Mesenchymal stem cell (in vitro differentiated cells and primary cell): ENCODE measurements at regions not wholly inside any gene's neighbourhood (a gene's known extent, or its start where the extent isn't known, plus 50 kb on each side); places are given as distances from the start of the nearest gene placed in this dataset.

Source experiments
- DNase-seq: peaks from one replicate; pipeline ENCODE4 v3.0.0-alpha.2; 2013
- H2AFZ ChIP-seq: one replicate; pipeline ENCODE4 v1.6.1; 2013; ENCODE audit warnings: low read depth, mild to moderate bottlenecking, control low read depth, inconsistent platforms, low read length, moderate library complexity
- H2AK5ac ChIP-seq: 2 replicates; pipeline ENCODE4 v1.6.1; 2013; ENCODE audit warnings: low read length, moderate library complexity, mild to moderate bottlenecking, inconsistent platforms; ENCODE audit not compliant: severe bottlenecking
- H2BK120ac ChIP-seq: one replicate; pipeline ENCODE4 v1.6.1; 2013; ENCODE audit warnings: low read depth, mild to moderate bottlenecking, inconsistent platforms, low read length, moderate library complexity
- H2BK12ac ChIP-seq, 2 experiments: one replicate each; pipeline ENCODE4 v1.6.1; 2013; ENCODE audit warnings: inconsistent platforms in 2 of 2, low read length in 2 of 2, mild to moderate bottlenecking in 2 of 2, moderate library complexity in 2 of 2, control low read depth in 1 of 2
- H2BK15ac ChIP-seq: one replicate; pipeline ENCODE4 v1.6.1; 2013; ENCODE audit warnings: mild to moderate bottlenecking, low read depth, inconsistent platforms; ENCODE audit not compliant: poor library complexity, severe bottlenecking
- H2BK5ac ChIP-seq: 2 replicates; pipeline ENCODE4 v1.6.1; 2013; ENCODE audit warnings: low read depth, mild to moderate bottlenecking, low read length, control low read depth, inconsistent platforms; ENCODE audit not compliant: poor library complexity, severe bottlenecking
- H3K14ac ChIP-seq, 2 experiments: one replicate each; pipeline ENCODE4 v1.6.1; 2013; ENCODE audit warnings: inconsistent platforms in 2 of 2, low read length in 2 of 2, control low read depth in 1 of 2, mild to moderate bottlenecking in 1 of 2, moderate library complexity in 1 of 2
- H3K18ac ChIP-seq, 2 experiments: one replicate each; pipeline ENCODE4 v1.6.1; 2013; ENCODE audit warnings: inconsistent platforms in 2 of 2, low read length in 2 of 2, control low read depth in 1 of 2, low read depth in 1 of 2, mild to moderate bottlenecking in 1 of 2
- H3K23ac ChIP-seq, 2 experiments: one replicate each; pipeline ENCODE4 v1.6.1; 2013; ENCODE audit warnings: inconsistent platforms in 2 of 2, low read length in 2 of 2, mild to moderate bottlenecking in 2 of 2, moderate library complexity in 2 of 2, control low read depth in 1 of 2
- H3K27ac ChIP-seq: 2 replicates; pipeline ENCODE4 v1.5.1; 2013; ENCODE audit warnings: mild to moderate bottlenecking, moderate library complexity, low read length, control low read depth, inconsistent platforms; ENCODE audit not compliant: poor library complexity, severe bottlenecking
- H3K27me3 ChIP-seq, 2 experiments: 2 replicates each; pipeline versions ENCODE4 v1.6.1 to v1.7.0; 2013; ENCODE audit warnings: low read length in 2 of 2, mild to moderate bottlenecking in 2 of 2, moderate library complexity in 2 of 2, control low read depth in 1 of 2, inconsistent platforms in 1 of 2; ENCODE audit not compliant: control insufficient read depth in 1 of 2, insufficient read depth in 1 of 2
- H3K36me3 ChIP-seq, 2 experiments: 2 replicates each; pipeline versions ENCODE4 v1.6.1 to v1.7.0; 2013; ENCODE audit warnings: low read length in 2 of 2, control low read depth in 1 of 2, inconsistent platforms in 1 of 2, low read depth in 1 of 2, mild to moderate bottlenecking in 1 of 2; ENCODE audit not compliant: insufficient read depth in 2 of 2, control insufficient read depth in 1 of 2
- H3K4ac ChIP-seq, 2 experiments: one replicate each; pipeline ENCODE4 v1.6.1; 2013; ENCODE audit warnings: inconsistent platforms in 2 of 2, low read length in 2 of 2, mild to moderate bottlenecking in 2 of 2, moderate library complexity in 2 of 2, control low read depth in 1 of 2, low read depth in 1 of 2
- H3K4me1 ChIP-seq: 2 replicates; pipeline ENCODE4 v1.6.1; 2013; ENCODE audit warnings: low read depth, low read length, control low read depth; ENCODE audit not compliant: control insufficient read depth, insufficient read depth
- H3K4me2 ChIP-seq: 2 replicates; pipeline ENCODE4 v1.6.1; 2013; ENCODE audit warnings: low read length, mild to moderate bottlenecking, inconsistent platforms; ENCODE audit not compliant: poor library complexity, severe bottlenecking
- H3K4me3 ChIP-seq, 2 experiments: 2 replicates each; pipeline versions ENCODE4 v1.5.1 to v1.7.0; 2013; ENCODE audit warnings: low read length in 2 of 2, mild to moderate bottlenecking in 2 of 2, control low read depth in 1 of 2, low read depth in 1 of 2; ENCODE audit not compliant: insufficient read depth in 1 of 2
- H3K79me1 ChIP-seq: replicated peaks from 2 replicates; pipeline ENCODE4 v1.6.1; 2013; ENCODE audit warnings: mild to moderate bottlenecking, control low read depth, low read length, inconsistent platforms; ENCODE audit not compliant: poor library complexity, severe bottlenecking
- H3K9ac ChIP-seq: 2 replicates; pipeline ENCODE4 v1.7.0; 2013; ENCODE audit warnings: mild to moderate bottlenecking, low read length, moderate library complexity
- H3K9me3 ChIP-seq: 2 replicates; pipeline ENCODE4 v1.7.0; 2013; ENCODE audit warnings: mild to moderate bottlenecking, low read length; ENCODE audit not compliant: control insufficient read depth
- H4K8ac ChIP-seq: one replicate; pipeline ENCODE4 v1.6.1; 2013; ENCODE audit warnings: inconsistent platforms, mild to moderate bottlenecking, low read length, moderate library complexity
- H4K91ac ChIP-seq: one replicate; pipeline ENCODE4 v1.6.1; 2013; ENCODE audit warnings: mild to moderate bottlenecking, low read length, inconsistent platforms
- WGBS: methylation state at CpG from one replicate; pipeline ENCODE4 v1.1.7; 2013; ENCODE audit warnings: mixed read lengths; 5-methylcytosine and 5-hydroxymethylcytosine counted together

- Histone ChIP-seq H2AFZ (no peak overlapping the region), H2BK12ac (no peak overlapping the region), H2BK15ac (no peak overlapping the region), H3K18ac (no peak overlapping the region), H3K79me1 (no peaks in the 10 kb centered on the region), H4K91ac (no peak overlapping the region), H3K14ac (no peak overlapping the region), H2BK5ac (no peak overlapping the region), H3K23ac (no peak overlapping the region), H3K4me2 (no peak overlapping the region), H3K36me3 (no peaks in the 10 kb centered on the region), H2AK5ac (no peak overlapping the region), H3K27me3 (peaks cover 10 to 13% of the 10 kb centered on the region in 2 experiments), H3K27ac (no peak overlapping the region), H3K4ac (no peak overlapping the region), H2BK120ac (no peak overlapping the region), H3K9ac (no peak overlapping the region), H3K4me1 (no peaks in the 10 kb centered on the region), H4K8ac (no peak overlapping the region), H3K9me3 (no peaks in the 10 kb centered on the region), H3K4me3 (no peak overlapping the region)
- no peak for DNase-seq
- 74% methylated on average over 7 of the region's 8 CpGs for WGBS
Measured at GRCh38 chr15:79529157-79529785, 97.1 kb downstream of the MINAR1 start.

DNA sequence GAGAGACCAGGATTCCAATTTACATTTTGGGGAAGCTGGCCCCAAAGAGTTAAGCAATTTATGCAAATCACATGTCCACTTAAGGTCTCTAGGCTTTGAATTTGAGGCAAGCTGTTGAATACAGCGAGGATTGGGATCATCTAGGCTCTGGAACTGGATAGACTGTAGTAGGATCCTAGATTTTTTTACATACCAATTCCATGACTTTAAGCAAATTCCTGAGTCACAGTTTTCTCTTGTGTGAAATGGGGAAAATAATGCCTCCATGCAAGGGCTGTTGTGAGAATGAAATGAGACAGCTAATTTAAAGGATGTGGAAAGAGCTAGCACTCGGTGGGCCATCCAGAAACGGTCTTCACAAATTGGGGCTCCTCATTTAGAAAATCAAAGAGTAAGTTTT is 103.4 kb downstream of the MINAR1 start:
- H3K14ac ChIP-seq: no peak overlapping the region
- H3K18ac ChIP-seq: no peak overlapping the region
- no peak overlapping the region for H2BK5ac ChIP-seq
- no peak for DNase-seq
- H2BK120ac ChIP-seq: no peak overlapping the region
- H4K8ac ChIP-seq: no peak overlapping the region
- H2BK12ac ChIP-seq: no peak overlapping the region
- no peaks in the 10 kb centered on the region for H3K79me1 ChIP-seq
- WGBS: 100% methylated on average over 1 of the region's 3 CpGs
- H4K91ac ChIP-seq: no peak overlapping the region
- H3K9ac ChIP-seq: no peak overlapping the region
- no peaks in the 10 kb centered on the region for H3K9me3 ChIP-seq
- no peak overlapping the region for H3K27ac ChIP-seq
- H2AK5ac ChIP-seq: no peak overlapping the region
- no peak overlapping the region for H2BK15ac ChIP-seq
- peaks cover 9 to 16% of the 10 kb centered on the region in 2 experiments for H3K27me3 ChIP-seq
- no peak overlapping the region for H3K4me2 ChIP-seq
- H3K4me1 ChIP-seq: no peaks in the 10 kb centered on the region
- H3K4ac ChIP-seq: no peak overlapping the region
- no peaks in the 10 kb centered on the region for H3K36me3 ChIP-seq
- no peak overlapping the region for H3K4me3 ChIP-seq
- no peak overlapping the region for H3K23ac ChIP-seq
- no peak overlapping the region for H2AFZ ChIP-seq

DNA sequence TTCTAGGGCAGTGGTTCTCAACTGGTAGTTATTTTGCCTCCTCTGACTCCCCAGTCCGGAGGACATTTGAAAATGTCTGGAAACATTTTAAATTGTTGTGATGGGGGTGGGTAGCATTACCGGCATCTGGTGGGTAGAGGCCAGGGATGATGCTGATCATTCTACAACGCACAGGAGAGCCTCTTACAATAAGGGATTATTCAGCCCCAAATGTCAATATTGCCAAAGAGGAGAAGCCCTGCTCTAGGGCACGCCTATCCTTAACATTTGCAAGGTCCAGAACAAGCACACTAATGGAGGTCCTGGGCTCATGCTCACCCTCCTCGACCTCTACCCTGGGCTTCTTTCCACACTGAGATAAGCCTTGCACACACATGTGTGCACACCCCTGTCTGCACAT is 106.4 kb downstream of the MINAR1 start:
- DNase-seq: no peak
- no peak overlapping the region for H2BK12ac ChIP-seq
- no peak overlapping the region for H3K4ac ChIP-seq
- no peak overlapping the region for H3K14ac ChIP-seq
- no peaks in the 10 kb centered on the region for H3K9me3 ChIP-seq
- H3K27me3 ChIP-seq: peaks cover 8% of the 10 kb centered on the region in 2 experiments
- no peak overlapping the region for H3K9ac ChIP-seq
- H3K4me1 ChIP-seq: no peaks in the 10 kb centered on the region
- no peak overlapping the region for H3K23ac ChIP-seq
- H3K36me3 ChIP-seq: no peaks in the 10 kb centered on the region
- H3K27ac ChIP-seq: no peak overlapping the region
- H4K8ac ChIP-seq: no peak overlapping the region
- H4K91ac ChIP-seq: no peak overlapping the region
- H2BK15ac ChIP-seq: no peak overlapping the region
- H3K79me1 ChIP-seq: no peaks in the 10 kb centered on the region
- 91% methylated on average over 5 of the region's 5 CpGs for WGBS
- no peak overlapping the region for H3K4me3 ChIP-seq
- no peak overlapping the region for H3K4me2 ChIP-seq
- H3K18ac ChIP-seq: no peak overlapping the region
- H2AK5ac ChIP-seq: no peak overlapping the region
- H2BK120ac ChIP-seq: no peak overlapping the region
- no peak overlapping the region for H2BK5ac ChIP-seq
- H2AFZ ChIP-seq: no peak overlapping the region

- no peak overlapping the region for H3K23ac ChIP-seq
- H3K27ac ChIP-seq: no peak overlapping the region
- H3K18ac ChIP-seq: no peak overlapping the region
- no peak overlapping the region for H2BK5ac ChIP-seq
- no peak overlapping the region for H3K4ac ChIP-seq
- no peak overlapping the region for H2BK120ac ChIP-seq
- no peak overlapping the region for H4K8ac ChIP-seq
- H3K9ac ChIP-seq: no peak overlapping the region
- no peaks in the 10 kb centered on the region for H3K36me3 ChIP-seq
- no peaks in the 10 kb centered on the region for H3K4me1 ChIP-seq
- no peak overlapping the region for H3K4me2 ChIP-seq
- no peak overlapping the region for H3K14ac ChIP-seq
- DNase-seq: no peak
- 80% methylated on average over 3 of the region's 3 CpGs for WGBS
- H3K4me3 ChIP-seq: no peak overlapping the region
- H3K79me1 ChIP-seq: no peaks in the 10 kb centered on the region
- no peak overlapping the region for H4K91ac ChIP-seq
- H3K27me3 ChIP-seq: peaks cover under 1 to 2% of the 10 kb centered on the region in 2 experiments
- H3K9me3 ChIP-seq: no peaks in the 10 kb centered on the region
- H2BK12ac ChIP-seq: no peak overlapping the region
- H2BK15ac ChIP-seq: no peak overlapping the region
- H2AK5ac ChIP-seq: no peak overlapping the region
- no peak overlapping the region for H2AFZ ChIP-seq
Measured at GRCh38 chr15:79539401-79539800, 107.3 kb downstream of the MINAR1 start.
